Stomach smooth muscle (tissue), 2 donors: ENCODE measurements at regions not wholly inside any gene's neighbourhood (a gene's known extent, or its start where the extent isn't known, plus 50 kb on each side); places are given as distances from the start of the nearest gene placed in this dataset.
A peak's percentile ranks its signal among the peaks of the same experiment; 100 is the strongest.

Source experiments
- H3K27ac ChIP-seq: one replicate; pipeline ENCODE4 v1.7.0; 2013; ENCODE audit warnings: mild to moderate bottlenecking, low read length, inconsistent platforms
- H3K27me3 ChIP-seq, 2 donors: one replicate each; pipeline ENCODE4 v1.7.0; 2013; ENCODE audit warnings: low read length in 2 of 2; ENCODE audit not compliant: insufficient read depth in 2 of 2, control insufficient read depth in 1 of 2
- H3K36me3 ChIP-seq, 2 donors: one replicate each; pipeline ENCODE4 v1.7.0; 2013; ENCODE audit warnings: low read length in 2 of 2; ENCODE audit not compliant: control insufficient read depth in 2 of 2, insufficient read depth in 2 of 2
- H3K4me1 ChIP-seq: one replicate; pipeline ENCODE4 v1.7.0; 2013; ENCODE audit warnings: low read length; ENCODE audit not compliant: control insufficient read depth, insufficient read depth
- H3K4me3 ChIP-seq, 2 donors: one replicate each; pipeline ENCODE4 v1.7.0; 2013; ENCODE audit warnings: low read length in 2 of 2
- H3K9ac ChIP-seq, 2 donors: one replicate each; pipeline ENCODE4 v1.7.0; 2013; ENCODE audit warnings: low read length in 2 of 2, mild to moderate bottlenecking in 1 of 2
- H3K9me3 ChIP-seq, 2 donors: one replicate each; pipeline ENCODE4 v1.7.0; 2013; ENCODE audit warnings: low read length in 2 of 2; ENCODE audit not compliant: control insufficient read depth in 2 of 2
- donor health status: healthy.
- donor health status: Pancreatic carcinoma.

- Histone ChIP-seq H3K9me3 (no peaks in the 10 kb centered on the region), H3K4me3 (no peak overlapping the region), H3K36me3 (no peaks in the 10 kb centered on the region), H3K27me3 (no peaks in the 10 kb centered on the region), H3K9ac (no peak overlapping the region), H3K4me1 (peaks cover 2% of the 10 kb centered on the region), H3K27ac (no peak overlapping the region)
Observed at GRCh38 chr5:158179271-158179670, 320.3 kb upstream of the CLINT1 start.

- no peak overlapping the region for H3K4me3 ChIP-seq
- H3K27ac ChIP-seq, result no peak overlapping the region
- no peak overlapping the region for H3K9ac ChIP-seq
- H3K9me3 ChIP-seq, result no peaks in the 10 kb centered on the region
- H3K4me1 ChIP-seq, result peaks cover 2% of the 10 kb centered on the region
- no peaks in the 10 kb centered on the region for H3K36me3 ChIP-seq
- H3K27me3 ChIP-seq, result peaks cover 0 to 2% of the 10 kb centered on the region in 2 donors
Observed at GRCh38 chr5:158178535-158178934, 319.6 kb upstream of the CLINT1 start.

- Histone ChIP-seq H3K9ac (no peak overlapping the region), H3K9me3 (no peaks in the 10 kb centered on the region), H3K4me3 (no peak overlapping the region), H3K27me3 (peaks cover 0 to 2% of the 10 kb centered on the region in 2 donors), H3K4me1 (peaks cover 2% of the 10 kb centered on the region), H3K27ac (no peak overlapping the region), H3K36me3 (no peaks in the 10 kb centered on the region)
Observed at GRCh38 chr5:158177146-158177545, 318.2 kb upstream of the CLINT1 start.

- H3K27me3 ChIP-seq, result peaks cover 0 to 2% of the 10 kb centered on the region in 2 donors
- H3K4me3 ChIP-seq, result no peak overlapping the region
- H3K9ac ChIP-seq, result no peak overlapping the region
- H3K9me3 ChIP-seq, result no peaks in the 10 kb centered on the region
- H3K36me3 ChIP-seq, result no peaks in the 10 kb centered on the region
- H3K27ac ChIP-seq, result peak overlapping the region; percentile 6
- peaks cover 2% of the 10 kb centered on the region for H3K4me1 ChIP-seq
Observed at GRCh38 chr5:158175934-158176481, 317.1 kb upstream of the CLINT1 start.

- H3K36me3 ChIP-seq, result no peaks in the 10 kb centered on the region
- H3K27me3 ChIP-seq, result peaks cover 0 to 2% of the 10 kb centered on the region in 2 donors
- no peak overlapping the region for H3K4me3 ChIP-seq
- H3K27ac ChIP-seq, result peak overlapping the region; percentile 6
- peaks cover 2% of the 10 kb centered on the region for H3K4me1 ChIP-seq
- no peak overlapping the region for H3K9ac ChIP-seq
- H3K9me3 ChIP-seq, result no peaks in the 10 kb centered on the region
Observed at GRCh38 chr5:158174918-158175851, 316.2 kb upstream of the CLINT1 start.

GRCh38 chr5:158174026-158174425 is 315.1 kb upstream of the CLINT1 start:
- Histone ChIP-seq H3K9ac (no peak overlapping the region), H3K9me3 (no peaks in the 10 kb centered on the region), H3K27me3 (peaks cover 0 to 2% of the 10 kb centered on the region in 2 donors), H3K36me3 (no peaks in the 10 kb centered on the region), H3K4me3 (no peak overlapping the region), H3K27ac (no peak overlapping the region), H3K4me1 (peaks cover 2% of the 10 kb centered on the region)

- Histone ChIP-seq H3K27ac (no peak overlapping the region), H3K4me1 (peaks cover 2% of the 10 kb centered on the region), H3K27me3 (peaks cover 0 to 2% of the 10 kb centered on the region in 2 donors), H3K9ac (no peak overlapping the region), H3K36me3 (no peaks in the 10 kb centered on the region), H3K9me3 (no peaks in the 10 kb centered on the region), H3K4me3 (no peak overlapping the region)
Observed at GRCh38 chr5:158172005-158172404, 313.1 kb upstream of the CLINT1 start.

- H3K27ac ChIP-seq, result no peak overlapping the region
- H3K9me3 ChIP-seq, result no peaks in the 10 kb centered on the region
- H3K27me3 ChIP-seq, result peaks cover 0 to 2% of the 10 kb centered on the region in 2 donors
- H3K4me1 ChIP-seq, result peaks cover 2% of the 10 kb centered on the region
- H3K9ac ChIP-seq, result no peak overlapping the region
- H3K36me3 ChIP-seq, result no peaks in the 10 kb centered on the region
- H3K4me3 ChIP-seq, result no peak overlapping the region
Observed at GRCh38 chr5:158170534-158170933, 311.6 kb upstream of the CLINT1 start.

- H3K36me3 ChIP-seq, result no peaks in the 10 kb centered on the region
- no peak overlapping the region for H3K9ac ChIP-seq
- H3K27me3 ChIP-seq, result peaks cover 0 to 2% of the 10 kb centered on the region in 2 donors
- no peaks in the 10 kb centered on the region for H3K9me3 ChIP-seq
- no peak overlapping the region for H3K4me3 ChIP-seq
- peaks cover under 1% of the 10 kb centered on the region for H3K4me1 ChIP-seq
- no peak overlapping the region for H3K27ac ChIP-seq
Observed at GRCh38 chr5:158170060-158170459, 311.1 kb upstream of the CLINT1 start.

GRCh38 chr5:158166424-158166823 is 307.5 kb upstream of the CLINT1 start:
- H3K4me3 ChIP-seq, result no peak overlapping the region
- H3K9ac ChIP-seq, result no peak overlapping the region
- no peaks in the 10 kb centered on the region for H3K27me3 ChIP-seq
- no peaks in the 10 kb centered on the region for H3K36me3 ChIP-seq
- no peaks in the 10 kb centered on the region for H3K4me1 ChIP-seq
- H3K27ac ChIP-seq, result no peak overlapping the region
- no peaks in the 10 kb centered on the region for H3K9me3 ChIP-seq

GRCh38 chr5:158165647-158166046 is 306.7 kb upstream of the CLINT1 start:
- no peak overlapping the region for H3K27ac ChIP-seq
- H3K4me3 ChIP-seq, result no peak overlapping the region
- no peaks in the 10 kb centered on the region for H3K4me1 ChIP-seq
- no peaks in the 10 kb centered on the region for H3K9me3 ChIP-seq
- H3K36me3 ChIP-seq, result no peaks in the 10 kb centered on the region
- H3K27me3 ChIP-seq, result no peaks in the 10 kb centered on the region
- no peak overlapping the region for H3K9ac ChIP-seq
